HL-60 (cell line): ENCODE measurements at regions not wholly inside any gene's neighbourhood (a gene's known extent, or its start where the extent isn't known, plus 50 kb on each side); places are given as distances from the start of the nearest gene placed in this dataset.

Experiments used
- GABPA ChIP-seq: IDR thresholded peaks from 2 replicates; pipeline ENCODE4 v1.6.1; 2012; ENCODE audit warnings: low read depth
- TF ChIP-seq, protein P1 (sequence below): IDR thresholded peaks from one replicate; pipeline ENCODE4 v1.5.1; 2011; ENCODE audit warnings: low read length, control low read depth, inconsistent platforms; ENCODE audit not compliant: insufficient read depth

DNA sequence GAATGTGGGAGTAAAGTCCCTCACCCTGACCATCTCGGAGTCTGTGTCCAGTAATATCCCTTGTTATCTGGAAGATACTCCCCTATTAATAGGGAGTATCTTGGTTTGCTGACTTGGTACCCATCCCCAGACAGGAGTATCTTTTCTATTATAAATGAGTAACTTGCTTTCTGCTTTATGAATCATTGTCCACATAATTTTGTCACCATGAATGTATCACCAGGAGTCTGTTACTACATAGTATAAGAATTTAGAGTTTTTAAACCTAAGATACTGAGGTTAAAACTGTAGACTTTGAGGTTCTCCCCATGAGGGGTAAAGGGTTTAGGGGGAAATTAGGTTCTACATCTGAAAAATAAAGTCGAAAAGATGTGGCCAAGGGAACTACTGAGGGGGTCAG is 175.6 kb downstream of the FCRL5 start:
- TF ChIP-seq GABPA, result no peak
- TF ChIP-seq, protein P1, sequence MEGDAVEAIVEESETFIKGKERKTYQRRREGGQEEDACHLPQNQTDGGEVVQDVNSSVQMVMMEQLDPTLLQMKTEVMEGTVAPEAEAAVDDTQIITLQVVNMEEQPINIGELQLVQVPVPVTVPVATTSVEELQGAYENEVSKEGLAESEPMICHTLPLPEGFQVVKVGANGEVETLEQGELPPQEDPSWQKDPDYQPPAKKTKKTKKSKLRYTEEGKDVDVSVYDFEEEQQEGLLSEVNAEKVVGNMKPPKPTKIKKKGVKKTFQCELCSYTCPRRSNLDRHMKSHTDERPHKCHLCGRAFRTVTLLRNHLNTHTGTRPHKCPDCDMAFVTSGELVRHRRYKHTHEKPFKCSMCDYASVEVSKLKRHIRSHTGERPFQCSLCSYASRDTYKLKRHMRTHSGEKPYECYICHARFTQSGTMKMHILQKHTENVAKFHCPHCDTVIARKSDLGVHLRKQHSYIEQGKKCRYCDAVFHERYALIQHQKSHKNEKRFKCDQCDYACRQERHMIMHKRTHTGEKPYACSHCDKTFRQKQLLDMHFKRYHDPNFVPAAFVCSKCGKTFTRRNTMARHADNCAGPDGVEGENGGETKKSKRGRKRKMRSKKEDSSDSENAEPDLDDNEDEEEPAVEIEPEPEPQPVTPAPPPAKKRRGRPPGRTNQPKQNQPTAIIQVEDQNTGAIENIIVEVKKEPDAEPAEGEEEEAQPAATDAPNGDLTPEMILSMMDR, result no peak
